GM12892 (cell line): ENCODE measurements at regions not wholly inside any gene's neighbourhood (a gene's known extent, or its start where the extent isn't known, plus 50 kb on each side); places are given as distances from the start of the nearest gene placed in this dataset.

Experiments
- POLR2A ChIP-seq: IDR thresholded peaks from 2 replicates; pipeline ENCODE4 v1.6.1; 2011; ENCODE audit warnings: low read depth, low read length, control low read depth
- POLR2AphosphoS5 ChIP-seq: IDR thresholded peaks from 2 replicates; pipeline ENCODE4 v1.6.1; 2011; ENCODE audit warnings: low read depth, low read length, control low read depth

GRCh38 chr16:85424260-85425073 is 188.7 kb upstream of the GSE1 start:
- TF ChIP-seq POLR2A: no peak
- TF ChIP-seq POLR2AphosphoS5: no peak
